ENCODE measurements at regions not wholly inside any gene's neighbourhood (a gene's known extent, or its start where the extent isn't known, plus 50 kb on each side); places are given as distances from the start of the nearest gene placed in this dataset.
"Not testable (repeated sequence)": the region's sequence is repeated elsewhere in the genome, so short reads cannot be mapped to it uniquely, and the experiment has no call there.

DNA sequence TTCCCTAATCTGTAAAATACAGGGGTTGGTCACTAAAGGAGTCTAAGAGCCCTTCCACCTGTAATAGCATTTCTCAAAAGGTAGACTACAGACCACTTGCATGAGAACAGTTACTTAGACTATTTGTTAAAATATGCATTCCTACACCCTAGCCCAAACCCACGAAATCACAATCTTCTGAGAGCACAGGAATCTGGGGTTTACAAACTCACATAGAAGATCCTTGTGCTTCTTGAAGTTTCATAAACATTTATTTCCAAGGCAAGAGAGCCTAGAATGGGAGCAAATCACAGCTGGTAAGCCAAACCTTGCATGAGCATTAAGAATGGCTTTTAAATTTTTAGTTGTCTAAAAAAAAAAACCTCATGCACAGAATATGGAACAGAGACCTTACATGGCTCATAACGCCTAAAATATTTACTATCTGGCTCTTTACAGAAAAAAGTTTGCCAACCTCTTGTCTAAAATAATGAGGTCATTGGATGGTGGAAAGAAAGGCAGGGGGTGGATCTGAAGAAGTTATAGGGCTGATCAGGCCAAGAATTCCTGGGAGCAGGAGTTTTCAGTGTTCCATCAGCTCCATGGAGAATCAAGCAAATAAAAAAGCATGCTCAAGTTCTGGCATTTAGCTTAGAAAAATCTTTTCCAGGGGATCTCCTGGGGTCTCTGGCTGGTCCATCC is 133.4 kb downstream of the CCDC34 start:
- H3K4me3 Mint-ChIP-seq: no peak overlapping the region
- H3K9me3 Mint-ChIP-seq: no peaks in the 10 kb centered on the region
- no peaks in the 10 kb centered on the region for H3K4me1 ChIP-seq (ENCODE audit: control insufficient read depth, insufficient read depth, low read length)
- DNase-seq: no peak
- intact Hi-C loops (cut with micrococcal nuclease): no loop called here
- no peaks in the 10 kb centered on the region for H3K36me3 ChIP-seq (ENCODE audit: control insufficient read depth, insufficient read depth, low read length)
- peaks cover 0 to 2% of the 10 kb centered on the region in 2 donors for H3K27me3 Mint-ChIP-seq (ENCODE audit: low read depth in 2 of 2)
- H3K27ac ChIP-seq (ENCODE audit: low read length): no peak overlapping the region
- H3K36me3 Mint-ChIP-seq: no peaks in the 10 kb centered on the region
- WGBS (ENCODE audit: insufficient coverage): 56% methylated on average over 1 of the region's 2 CpGs
- no peak overlapping the region for H3K27ac Mint-ChIP-seq
- no peaks in the 10 kb centered on the region for H3K27me3 ChIP-seq (ENCODE audit: control insufficient read depth, insufficient read depth, low read length)
- no peaks in the 10 kb centered on the region for H3K4me1 Mint-ChIP-seq
- ATAC-seq: no peak
- TF ChIP-seq CTCF (IDR thresholded peaks at IDR 0.05): no peak
- H3K4me3 ChIP-seq (ENCODE audit: low read length): no peak overlapping the region
- no peaks in the 10 kb centered on the region for H3K9me3 ChIP-seq (ENCODE audit: control insufficient read depth, insufficient read depth, low read length)

GRCh38 chr11:27228906-27229290 is 134.1 kb downstream of the CCDC34 start:
- H3K36me3 ChIP-seq (ENCODE audit: control insufficient read depth, insufficient read depth, low read length): no peaks in the 10 kb centered on the region
- intact Hi-C loops (cut with micrococcal nuclease): no loop called here
- no peaks in the 10 kb centered on the region for H3K27me3 ChIP-seq (ENCODE audit: control insufficient read depth, insufficient read depth, low read length)
- no peaks in the 10 kb centered on the region for H3K36me3 Mint-ChIP-seq
- no peak for ATAC-seq
- no peak overlapping the region for H3K4me3 Mint-ChIP-seq
- H3K27me3 Mint-ChIP-seq (ENCODE audit: low read depth in 2 of 2): peaks cover 0 to 2% of the 10 kb centered on the region in 2 donors
- no peak overlapping the region for H3K4me3 ChIP-seq (ENCODE audit: low read length)
- H3K27ac ChIP-seq (ENCODE audit: low read length): no peak overlapping the region
- DNase-seq: no peak
- no peaks in the 10 kb centered on the region for H3K4me1 Mint-ChIP-seq
- no peaks in the 10 kb centered on the region for H3K9me3 ChIP-seq (ENCODE audit: control insufficient read depth, insufficient read depth, low read length)
- no peaks in the 10 kb centered on the region for H3K9me3 Mint-ChIP-seq
- no peaks in the 10 kb centered on the region for H3K4me1 ChIP-seq (ENCODE audit: control insufficient read depth, insufficient read depth, low read length)
- H3K27ac Mint-ChIP-seq: no peak overlapping the region
- 60% methylated on average over 1 of the region's 2 CpGs for WGBS (ENCODE audit: insufficient coverage)
- no peak for TF ChIP-seq CTCF (IDR thresholded peaks at IDR 0.05)

DNA sequence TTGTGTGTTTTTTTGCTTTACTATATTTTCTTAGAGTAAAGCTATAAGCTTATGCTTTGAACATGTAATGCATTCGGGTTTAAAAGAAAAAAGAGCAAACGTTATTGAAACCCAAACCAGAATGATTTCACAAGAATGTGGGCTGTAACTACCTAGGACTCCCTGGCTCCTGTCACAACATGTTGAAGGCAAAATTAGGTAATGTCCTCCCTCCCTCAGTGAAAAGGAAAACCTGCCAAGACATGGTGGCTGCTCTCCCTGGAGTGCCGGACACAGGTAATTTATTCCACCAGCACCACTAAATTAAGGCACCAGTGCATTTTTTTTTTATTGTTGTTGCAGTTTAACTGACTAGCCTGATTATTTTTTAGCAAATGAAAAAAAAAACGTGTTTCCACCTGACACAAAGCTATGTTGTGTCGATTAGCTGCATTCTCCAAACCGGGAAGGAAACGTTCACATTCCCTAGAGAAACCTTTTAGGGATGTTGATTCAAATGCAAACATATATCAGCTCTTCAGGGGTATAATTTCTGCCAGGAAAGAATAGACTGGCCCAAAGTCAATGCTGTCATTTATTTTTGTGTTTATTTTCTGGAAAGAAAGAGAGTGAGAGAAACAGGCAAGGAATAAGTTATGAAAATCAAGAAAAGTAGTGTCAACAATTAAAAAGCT is 134.6 kb downstream of the CCDC34 start:
- ATAC-seq (no peak), DNase-seq (no peak)
- no peak overlapping the region for H3K4me3 Mint-ChIP-seq
- TF ChIP-seq CTCF (IDR thresholded peaks at IDR 0.05): no peak
- WGBS (ENCODE audit: insufficient coverage): 55% methylated on average over 7 of the region's 7 CpGs
- H3K27me3 Mint-ChIP-seq (ENCODE audit: low read depth in 2 of 2): peaks cover 0 to 2% of the 10 kb centered on the region in 2 donors
- Histone ChIP-seq H3K27ac (ENCODE audit: low read length) (no peak overlapping the region), H3K27me3 (ENCODE audit: control insufficient read depth, insufficient read depth, low read length) (no peaks in the 10 kb centered on the region), H3K36me3 (ENCODE audit: control insufficient read depth, insufficient read depth, low read length) (no peaks in the 10 kb centered on the region), H3K4me1 (ENCODE audit: control insufficient read depth, insufficient read depth, low read length) (no peaks in the 10 kb centered on the region), H3K4me3 (ENCODE audit: low read length) (no peak overlapping the region), H3K9me3 (ENCODE audit: control insufficient read depth, insufficient read depth, low read length) (no peaks in the 10 kb centered on the region)
- H3K9me3 Mint-ChIP-seq: no peaks in the 10 kb centered on the region
- H3K27ac Mint-ChIP-seq: no peak overlapping the region
- intact Hi-C loops (cut with micrococcal nuclease): no loop called here
- no peaks in the 10 kb centered on the region for H3K36me3 Mint-ChIP-seq
- no peaks in the 10 kb centered on the region for H3K4me1 Mint-ChIP-seq

- Histone ChIP-seq H3K36me3 (ENCODE audit: control insufficient read depth, insufficient read depth, low read length) (no peaks in the 10 kb centered on the region), H3K4me1 (ENCODE audit: control insufficient read depth, insufficient read depth, low read length) (no peaks in the 10 kb centered on the region), H3K27me3 (ENCODE audit: control insufficient read depth, insufficient read depth, low read length) (no peaks in the 10 kb centered on the region), H3K4me3 (ENCODE audit: low read length) (no peak overlapping the region), H3K9me3 (ENCODE audit: control insufficient read depth, insufficient read depth, low read length) (no peaks in the 10 kb centered on the region), H3K27ac (ENCODE audit: low read length) (no peak overlapping the region)
- Mint-ChIP-seq H3K36me3 (no peaks in the 10 kb centered on the region), H3K27ac (no peak overlapping the region), H3K9me3 (no peaks in the 10 kb centered on the region), H3K27me3 (ENCODE audit: low read depth in 2 of 2) (peaks cover 0 to 2% of the 10 kb centered on the region in 2 donors), H3K4me1 (no peaks in the 10 kb centered on the region), H3K4me3 (no peak overlapping the region)
- ATAC-seq (no peak), DNase-seq (no peak)
- 65% methylated on average over 5 of the region's 5 CpGs for WGBS (ENCODE audit: insufficient coverage)
- no peak for TF ChIP-seq CTCF (IDR thresholded peaks at IDR 0.05)
- intact Hi-C loops (cut with micrococcal nuclease): no loop called here
Observed at GRCh38 chr11:27227736-27228135, 135.3 kb downstream of the CCDC34 start.

- H3K36me3 ChIP-seq (ENCODE audit: control insufficient read depth, insufficient read depth, low read length); DNase-seq; H3K36me3 Mint-ChIP-seq; H3K4me3 Mint-ChIP-seq; H3K27ac Mint-ChIP-seq; H3K4me3 ChIP-seq (ENCODE audit: low read length); H3K4me1 ChIP-seq (ENCODE audit: control insufficient read depth, insufficient read depth, low read length); intact Hi-C loops (cut with micrococcal nuclease); H3K27ac ChIP-seq (ENCODE audit: low read length); H3K9me3 Mint-ChIP-seq; H3K27me3 Mint-ChIP-seq (ENCODE audit: low read depth in 2 of 2); H3K4me1 Mint-ChIP-seq; ATAC-seq; H3K27me3 ChIP-seq (ENCODE audit: control insufficient read depth, insufficient read depth, low read length); H3K9me3 ChIP-seq (ENCODE audit: control insufficient read depth, insufficient read depth, low read length): not testable (repeated sequence)
- WGBS (ENCODE audit: insufficient coverage): 97% methylated on average over 6 of the region's 24 CpGs
Observed at GRCh38 chr11:27219487-27220039, 143.5 kb downstream of the CCDC34 start.
